ENCODE measurements at regions not wholly inside any gene's neighbourhood (a gene's known extent, or its start where the extent isn't known, plus 50 kb on each side); places are given as distances from the start of the nearest gene placed in this dataset.

DNA sequence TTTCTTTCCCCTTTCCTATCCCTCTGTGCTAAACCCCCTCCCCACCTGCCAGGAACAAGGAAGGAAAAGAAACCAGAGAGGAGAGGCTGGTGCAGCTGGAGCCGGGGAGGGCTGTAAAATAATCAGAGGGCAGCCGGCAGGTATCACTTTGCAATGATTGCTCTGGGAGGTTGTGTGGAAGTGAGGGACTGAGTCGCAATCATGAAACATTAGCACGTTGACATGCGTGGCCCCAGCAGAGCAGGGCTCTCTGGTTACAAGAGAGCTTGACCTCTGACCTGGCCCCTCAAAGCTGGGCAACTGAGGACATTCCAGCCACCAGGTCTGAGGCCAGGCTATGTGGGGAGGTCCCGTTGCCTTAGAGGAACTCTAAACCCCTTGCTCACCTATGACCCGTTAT lies 170.8 kb upstream of the BDNF start:
- no peak for FAIRE-seq
- WGBS, 2 donors = 71 to 75% methylated on average over 7 of the region's 7 CpGs
- Histone ChIP-seq H3K27ac (no peak overlapping the region), H3K4me3 (no peak overlapping the region), H3K36me3 (no peaks in the 10 kb centered on the region), H3K9me3 (no peaks in the 10 kb centered on the region), H3K27me3 (no peaks in the 10 kb centered on the region), H3K4me1 (peaks cover 0 to 5% (median 0%) of the 10 kb centered on the region in 3 donors)
- intact Hi-C loops (cut with DNase I) = no loop called here
- no peak for ATAC-seq
- DNase-seq = no peak
- TF ChIP-seq, protein P1, sequence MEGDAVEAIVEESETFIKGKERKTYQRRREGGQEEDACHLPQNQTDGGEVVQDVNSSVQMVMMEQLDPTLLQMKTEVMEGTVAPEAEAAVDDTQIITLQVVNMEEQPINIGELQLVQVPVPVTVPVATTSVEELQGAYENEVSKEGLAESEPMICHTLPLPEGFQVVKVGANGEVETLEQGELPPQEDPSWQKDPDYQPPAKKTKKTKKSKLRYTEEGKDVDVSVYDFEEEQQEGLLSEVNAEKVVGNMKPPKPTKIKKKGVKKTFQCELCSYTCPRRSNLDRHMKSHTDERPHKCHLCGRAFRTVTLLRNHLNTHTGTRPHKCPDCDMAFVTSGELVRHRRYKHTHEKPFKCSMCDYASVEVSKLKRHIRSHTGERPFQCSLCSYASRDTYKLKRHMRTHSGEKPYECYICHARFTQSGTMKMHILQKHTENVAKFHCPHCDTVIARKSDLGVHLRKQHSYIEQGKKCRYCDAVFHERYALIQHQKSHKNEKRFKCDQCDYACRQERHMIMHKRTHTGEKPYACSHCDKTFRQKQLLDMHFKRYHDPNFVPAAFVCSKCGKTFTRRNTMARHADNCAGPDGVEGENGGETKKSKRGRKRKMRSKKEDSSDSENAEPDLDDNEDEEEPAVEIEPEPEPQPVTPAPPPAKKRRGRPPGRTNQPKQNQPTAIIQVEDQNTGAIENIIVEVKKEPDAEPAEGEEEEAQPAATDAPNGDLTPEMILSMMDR (IDR thresholded peaks at IDR 0.05) = no peak

DNA sequence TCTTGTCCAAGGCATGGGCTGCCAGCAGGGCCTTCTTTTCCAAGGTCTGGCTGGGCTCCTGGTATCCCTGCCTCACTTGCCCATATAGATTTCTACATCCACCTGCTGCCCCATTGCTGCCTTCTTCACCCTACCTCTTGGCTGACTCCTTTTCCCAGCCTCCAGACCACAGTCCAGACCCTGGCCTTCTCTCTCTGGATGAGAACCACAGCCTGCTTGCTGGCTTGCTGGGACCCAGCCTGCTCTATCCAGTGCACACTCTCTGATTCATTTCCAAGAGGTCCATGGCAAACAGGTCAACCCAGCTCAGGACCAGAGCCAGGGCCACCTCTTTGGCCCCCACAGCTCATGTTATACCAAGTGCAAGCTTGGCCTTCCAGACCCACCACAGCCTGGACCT lies 169.4 kb upstream of the BDNF start:
- Histone ChIP-seq H3K36me3 (no peaks in the 10 kb centered on the region), H3K4me3 (no peak overlapping the region), H3K27ac (no peak overlapping the region), H3K9me3 (no peaks in the 10 kb centered on the region), H3K27me3 (no peaks in the 10 kb centered on the region), H3K4me1 (peaks cover 4 to 12% (median 11%) of the 10 kb centered on the region in 3 donors)
- intact Hi-C loops (cut with DNase I) = no loop called here
- ATAC-seq = no peak
- TF ChIP-seq, protein P1 (IDR thresholded peaks at IDR 0.05) = no peak
- FAIRE-seq = no peak
- DNase-seq = no peak

DNA sequence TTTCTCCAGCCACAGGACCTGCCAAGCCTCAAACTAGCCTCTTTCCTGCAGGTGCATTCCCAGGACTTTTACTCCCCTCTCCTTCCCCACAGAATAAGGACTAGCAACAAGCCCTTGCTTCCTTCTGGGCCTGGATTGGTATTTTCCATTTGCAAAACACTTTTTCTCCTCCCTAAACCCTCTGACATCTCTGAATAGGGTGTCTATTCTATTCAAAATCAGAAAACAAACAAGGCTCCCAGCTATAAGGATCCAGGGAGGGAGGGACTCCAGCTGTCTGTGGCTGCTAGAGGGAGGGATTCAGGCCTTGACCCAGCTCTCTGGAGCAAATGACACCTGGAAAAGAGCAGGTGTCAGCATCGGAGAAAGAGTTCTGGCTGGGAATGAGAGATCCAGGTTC lies 168.5 kb upstream of the BDNF start:
- H3K27ac ChIP-seq = no peak overlapping the region
- no peak for FAIRE-seq
- DNase-seq = no peak
- H3K9me3 ChIP-seq = no peaks in the 10 kb centered on the region
- H3K4me3 ChIP-seq = no peak overlapping the region
- peaks cover 12 to 22% (median 20%) of the 10 kb centered on the region in 3 donors for H3K4me1 ChIP-seq
- TF ChIP-seq, protein P1 (IDR thresholded peaks at IDR 0.05) = no peak
- no peaks in the 10 kb centered on the region for H3K27me3 ChIP-seq
- intact Hi-C loops (cut with DNase I) = no loop called here
- WGBS, 2 donors = 26 to 28% methylated on average over 1 of the region's 1 CpG
- ATAC-seq = no peak
- no peaks in the 10 kb centered on the region for H3K36me3 ChIP-seq

DNA sequence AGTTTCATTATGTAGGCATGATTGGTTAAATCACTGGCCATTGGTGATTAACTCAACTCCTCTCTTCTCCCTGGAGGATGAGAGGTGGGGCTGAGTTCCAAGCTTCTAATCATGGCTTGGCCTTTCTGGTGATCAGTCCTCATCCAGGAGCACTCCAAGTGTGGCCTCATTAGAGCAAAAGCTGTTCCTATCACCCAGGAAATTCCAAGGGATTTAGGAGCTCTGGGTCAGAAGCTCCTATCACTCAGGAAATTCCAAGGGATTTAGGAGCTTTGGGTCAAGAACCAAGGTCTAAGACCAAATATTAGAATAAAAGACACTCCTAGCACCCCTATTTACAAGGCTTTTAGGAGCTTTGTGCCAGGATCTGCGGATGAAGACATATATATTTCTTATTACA lies 168.0 kb upstream of the BDNF start:
- FAIRE-seq = no peak
- TF ChIP-seq, protein P1 (IDR thresholded peaks at IDR 0.05) = no peak
- 97 to 100% methylated on average over 1 of the region's 1 CpG for WGBS, 2 donors
- Histone ChIP-seq H3K27ac (no peak overlapping the region), H3K27me3 (no peaks in the 10 kb centered on the region), H3K4me1 (peaks cover 13 to 23% (median 23%) of the 10 kb centered on the region in 3 donors), H3K9me3 (no peaks in the 10 kb centered on the region), H3K4me3 (no peak overlapping the region), H3K36me3 (no peaks in the 10 kb centered on the region)
- DNase-seq = no peak
- no peak for ATAC-seq
- intact Hi-C loops (cut with DNase I) = no loop called here

DNA sequence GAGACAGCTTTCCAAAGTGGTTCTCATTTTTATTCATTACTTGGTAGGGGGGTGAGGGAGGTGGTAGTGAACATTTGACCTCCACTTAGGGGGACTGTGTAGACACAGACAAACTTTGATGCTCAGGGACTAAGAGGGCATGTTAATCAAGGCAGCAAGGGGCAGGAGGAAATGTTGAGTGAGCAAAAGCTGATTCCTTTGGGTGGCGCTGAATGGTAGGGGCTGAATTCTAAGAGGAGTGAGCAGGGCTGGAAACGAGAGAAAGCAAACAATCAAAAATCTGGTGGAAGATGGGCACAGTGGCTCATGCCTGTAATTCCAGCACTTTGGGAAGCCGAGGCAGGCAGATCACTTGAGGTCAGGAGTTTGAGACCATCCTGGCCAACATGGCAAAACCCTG lies 164.8 kb upstream of the BDNF start:
- WGBS, 2 donors = 72 to 74% methylated on average over 3 of the region's 3 CpGs
- DNase-seq (no peak), ATAC-seq (peak in 3 of 4 donors; percentile 4 to 14 (median 6)), FAIRE-seq (no peak)
- H3K4me3 ChIP-seq = no peak overlapping the region
- H3K9me3 ChIP-seq = no peaks in the 10 kb centered on the region
- no peaks in the 10 kb centered on the region for H3K36me3 ChIP-seq
- no peak overlapping the region for H3K27ac ChIP-seq
- TF ChIP-seq, protein P1 (IDR thresholded peaks at IDR 0.05) = no peak
- intact Hi-C loops (cut with DNase I) = no loop called here
- peaks cover 13 to 23% (median 23%) of the 10 kb centered on the region in 3 donors for H3K4me1 ChIP-seq
- H3K27me3 ChIP-seq = no peaks in the 10 kb centered on the region
